ENCODE measurements at regions not wholly inside any gene's neighbourhood (a gene's known extent, or its start where the extent isn't known, plus 50 kb on each side); places are given as distances from the start of the nearest gene placed in this dataset.

DNA sequence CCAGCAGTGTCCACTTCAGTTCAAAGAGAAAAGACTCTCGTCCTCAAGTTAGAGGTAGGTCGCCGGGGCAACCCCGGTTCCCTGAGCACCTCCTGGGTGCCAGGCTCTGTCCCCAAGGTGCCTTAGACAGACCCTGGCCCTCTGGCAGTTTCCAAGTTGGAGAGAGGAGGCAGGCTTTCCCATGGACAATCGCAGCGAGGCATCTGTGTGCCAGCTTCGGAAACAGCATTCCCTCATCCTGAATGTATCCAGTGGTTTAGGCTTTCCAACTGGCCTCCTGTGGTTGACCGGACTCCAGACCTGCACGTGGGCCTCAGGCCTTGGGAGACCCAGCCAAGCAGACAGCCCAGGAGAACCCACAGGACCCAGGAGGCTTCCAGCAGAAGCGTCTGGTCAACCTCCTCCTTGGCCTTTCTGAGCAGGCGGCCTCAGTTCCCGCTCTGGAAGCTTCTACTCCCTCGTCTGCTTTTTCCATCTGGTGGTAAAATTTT is 70.3 kb downstream of the KCNF1 start:
- TF ChIP-seq, protein P1, sequence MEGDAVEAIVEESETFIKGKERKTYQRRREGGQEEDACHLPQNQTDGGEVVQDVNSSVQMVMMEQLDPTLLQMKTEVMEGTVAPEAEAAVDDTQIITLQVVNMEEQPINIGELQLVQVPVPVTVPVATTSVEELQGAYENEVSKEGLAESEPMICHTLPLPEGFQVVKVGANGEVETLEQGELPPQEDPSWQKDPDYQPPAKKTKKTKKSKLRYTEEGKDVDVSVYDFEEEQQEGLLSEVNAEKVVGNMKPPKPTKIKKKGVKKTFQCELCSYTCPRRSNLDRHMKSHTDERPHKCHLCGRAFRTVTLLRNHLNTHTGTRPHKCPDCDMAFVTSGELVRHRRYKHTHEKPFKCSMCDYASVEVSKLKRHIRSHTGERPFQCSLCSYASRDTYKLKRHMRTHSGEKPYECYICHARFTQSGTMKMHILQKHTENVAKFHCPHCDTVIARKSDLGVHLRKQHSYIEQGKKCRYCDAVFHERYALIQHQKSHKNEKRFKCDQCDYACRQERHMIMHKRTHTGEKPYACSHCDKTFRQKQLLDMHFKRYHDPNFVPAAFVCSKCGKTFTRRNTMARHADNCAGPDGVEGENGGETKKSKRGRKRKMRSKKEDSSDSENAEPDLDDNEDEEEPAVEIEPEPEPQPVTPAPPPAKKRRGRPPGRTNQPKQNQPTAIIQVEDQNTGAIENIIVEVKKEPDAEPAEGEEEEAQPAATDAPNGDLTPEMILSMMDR (conservative IDR thresholded peaks at IDR 0.05) = no peak
- TF ChIP-seq ZFX (IDR thresholded peaks at IDR 0.05) = no peak

Measured in C4-2B (cell line).